GM12878 (cell line): ENCODE measurements at regions not wholly inside any gene's neighbourhood (a gene's known extent, or its start where the extent isn't known, plus 50 kb on each side); places are given as distances from the start of the nearest gene placed in this dataset.

Experiments used
- ATAC-seq: fragments of 200-7000 bp; cut with Tn5 transposase; 3 replicates; pipeline ENCODE4 v1.9.1; 2020; ENCODE audit warnings: mild to moderate bottlenecking, moderate library complexity
- BruUV-seq: library from RNA; stranded (reverse); fragments of 400-500 nt; replicated peaks from 2 replicates; lab custom pipeline; 2021; lab: Mats Ljungman, UMichigan
- CTCF ChIA-PET: fragments of 300-600 bp; sonication (Branson Sonifier 250); formaldehyde crosslinking; extraction: SDS; loops from one replicate; lab custom pipeline; 2021; ENCODE audit warnings: inconsistent platforms; lab: Yijun Ruan, JAX
- POLR2A ChIA-PET: fragments of 350-600 bp; formaldehyde crosslinking; extraction: SDS; loops from one replicate; lab custom pipeline; 2021; ENCODE audit warnings: inconsistent platforms; lab: Charles Lee
- RAD21 ChIA-PET: fragments of 300-600 bp; sonication (Branson Sonifier 250); formaldehyde crosslinking; loops from one replicate; lab custom pipeline; 2023; ENCODE audit warnings: antibody characterized with exemption; ENCODE audit not compliant: unreplicated experiment; lab: Charles Lee
- SMC1A ChIA-PET: fragments of 300-600 bp; sonication (Branson Sonifier 250); formaldehyde crosslinking; loops from one replicate; lab custom pipeline; 2023; ENCODE audit not compliant: unreplicated experiment, uncharacterized antibody; lab: Charles Lee
- DNase-seq: peaks from one replicate; pipeline ENCODE4 v3.0.0-alpha.2; 2011; ENCODE audit warnings: low read depth, low spot score
- FAIRE-seq: peaks from 3 replicates; lab custom pipeline; 2011; peaks lifted over from hg19 to GRCh38; lab: Jason Lieb, UNC
- H2AFZ ChIP-seq: 2 replicates; pipeline ENCODE4 v1.6.0; 2011; ENCODE audit warnings: low read depth, low read length, control low read depth; ENCODE audit not compliant: control insufficient read depth
- H3K27ac ChIP-seq: 2 replicates; pipeline ENCODE4 v1.5.1; 2011; ENCODE audit warnings: control low read depth; ENCODE audit not compliant: control insufficient read depth, insufficient read depth
- H3K27me3 ChIP-seq, 2 experiments: replicated peaks in 1 of 2; 2 replicates each; pipeline versions ENCODE4 v1.6.0 to v1.6.1; 2011; ENCODE audit warnings: low read length in 1 of 2; ENCODE audit not compliant: control insufficient read depth in 2 of 2, insufficient read depth in 2 of 2
- H3K36me3 ChIP-seq, 2 experiments: 2 replicates each; pipeline ENCODE4 v1.5.1; 2011; ENCODE audit warnings: low read length in 1 of 2; ENCODE audit not compliant: control insufficient read depth in 2 of 2, insufficient read depth in 2 of 2
- H3K4me1 ChIP-seq: 2 replicates; pipeline ENCODE4 v1.6.1; 2011; ENCODE audit warnings: mild to moderate bottlenecking, low read length, moderate library complexity, mixed read lengths; ENCODE audit not compliant: control insufficient read depth, insufficient read depth
- H3K4me2 ChIP-seq: 2 replicates; pipeline ENCODE4 v1.6.0; 2011; ENCODE audit warnings: control low read depth; ENCODE audit not compliant: control insufficient read depth, insufficient read depth
- H3K4me3 ChIP-seq: fragments of 200-600 bp; sonication (generic); 2 replicates; pipeline ENCODE4 v1.5.1; 2016
- H3K79me2 ChIP-seq: 2 replicates; pipeline ENCODE4 v1.6.0; 2011; ENCODE audit warnings: low read length; ENCODE audit not compliant: control insufficient read depth, insufficient read depth
- H3K9ac ChIP-seq: 2 replicates; pipeline ENCODE4 v1.8.0; 2011; ENCODE audit warnings: low read length, control low read depth, mixed read lengths; ENCODE audit not compliant: control insufficient read depth, insufficient read depth
- H3K9me3 ChIP-seq: replicated peaks from 3 replicates; pipeline ENCODE4 v1.5.1; 2011; ENCODE audit warnings: mild to moderate bottlenecking, low read length; ENCODE audit not compliant: control insufficient read depth, insufficient read depth
- H4K20me1 ChIP-seq: 2 replicates; pipeline ENCODE4 v1.6.0; 2011; ENCODE audit not compliant: control insufficient read depth, insufficient read depth
- CEBPB ChIP-seq, 2 experiments: fragments of 150-350 bp in 1 of 2; IDR thresholded peaks; 2 replicates each; pipeline ENCODE4 v1.6.1; 2012 to 2014; ENCODE audit warnings: low read depth in 2 of 2, low read length in 2 of 2, borderline replicate concordance in 1 of 2, inconsistent platforms in 1 of 2
- DPF2 ChIP-seq: fragments of 450-650 bp; IDR thresholded peaks from 2 replicates; pipeline ENCODE4 v1.6.1; 2017; ENCODE audit warnings: mild to moderate bottlenecking
- EGR1 ChIP-seq, 2 experiments: IDR thresholded peaks; 1 replicate in 1 of 2; 2 replicates in 1 of 2; pipeline ENCODE4 v1.6.1; 2011 to 2012; ENCODE audit warnings: low read depth in 2 of 2, low read length in 2 of 2, borderline replicate concordance in 1 of 2, mild to moderate bottlenecking in 1 of 2, moderate library complexity in 1 of 2
- GABPA ChIP-seq: IDR thresholded peaks from 2 replicates; pipeline ENCODE4 v1.6.1; 2014; ENCODE audit warnings: antibody characterized with exemption, low read depth, mild to moderate bottlenecking, inconsistent platforms
- IKZF2 ChIP-seq, 2 experiments: fragments of 450-650 bp; IDR thresholded peaks; 2 replicates each; pipeline ENCODE4 v1.6.1; 2017; ENCODE audit warnings: mild to moderate bottlenecking in 2 of 2, moderate library complexity in 2 of 2
- MXI1 ChIP-seq: fragments of 150-350 bp; IDR thresholded peaks from 2 replicates; pipeline ENCODE4 v1.6.1; 2011; ENCODE audit warnings: low read depth, mild to moderate bottlenecking, inconsistent platforms, low read length, improper control_type of control experiment
- PAX8 ChIP-seq: fragments of 450-650 bp; IDR thresholded peaks from 2 replicates; pipeline ENCODE4 v1.6.1; 2017; ENCODE audit warnings: mild to moderate bottlenecking, moderate library complexity
- USF2 ChIP-seq: IDR thresholded peaks from 2 replicates; pipeline ENCODE4 v1.6.1; 2011; ENCODE audit warnings: low read depth, low read length, improper control_type of control experiment, borderline replicate concordance
- YBX1 ChIP-seq: fragments of 450-650 bp; IDR thresholded peaks from 2 replicates; pipeline ENCODE4 v1.6.1; 2016; ENCODE audit warnings: antibody characterized with exemption
- ZNF24 ChIP-seq: fragments of 450-650 bp; IDR thresholded peaks from 2 replicates; pipeline ENCODE4 v1.6.1; 2017; ENCODE audit warnings: antibody characterized with exemption, mild to moderate bottlenecking
- ZNF687 ChIP-seq: fragments of 450-650 bp; IDR thresholded peaks from 2 replicates; pipeline ENCODE4 v1.6.1; 2017; ENCODE audit warnings: mild to moderate bottlenecking, moderate library complexity
- WGBS: methylation state at CpG from one replicate; pipeline ENCODE4 v1.1.6; 2016; ENCODE audit warnings: low lambda C conversion rate; ENCODE audit not compliant: insufficient replicate concordance, insufficient coverage; ENCODE audit errors: missing lambda C conversion rate; 5-methylcytosine and 5-hydroxymethylcytosine counted together
- in situ Hi-C: fragments of 300-500 bp; cut with MboI; formaldehyde crosslinking; loops from 9 replicates; pipeline ENCODE4 v1.14.3; 2018; ENCODE audit warnings: mixed read lengths
- intact Hi-C: fragments of 100-400 bp; cut with micrococcal nuclease; formaldehyde crosslinking; loops from one replicate; pipeline ENCODE4 v1.14.2; 2022; ENCODE audit not compliant: unreplicated experiment
- TF ChIP-seq, protein P1 (sequence below): fragments of 450-650 bp; IDR thresholded peaks from 2 replicates; pipeline ENCODE4 v1.6.1; 2016; ENCODE audit warnings: mild to moderate bottlenecking

DNA sequence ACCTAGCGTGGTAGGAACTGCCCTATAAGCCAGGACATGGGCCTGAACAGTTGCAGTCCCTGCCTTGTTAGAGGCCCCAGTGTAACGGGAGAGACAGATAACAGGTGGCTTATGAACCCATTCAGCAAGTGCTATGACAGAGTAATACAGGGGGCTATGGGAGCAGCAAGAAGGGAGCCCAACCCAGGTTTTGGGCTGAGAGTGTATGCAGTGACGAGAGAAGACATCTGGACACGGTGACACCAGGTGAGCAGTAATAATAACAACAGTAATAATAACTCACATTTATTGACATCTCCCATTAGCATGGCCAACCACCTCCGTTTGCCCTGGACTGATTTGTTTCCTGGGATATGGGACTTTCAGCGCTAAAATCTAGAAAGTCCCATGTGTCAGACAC lies 100.8 kb downstream of the IRX5 start (continued):
- TF ChIP-seq USF2 = no peak
- TF ChIP-seq MXI1 = no peak
- no peak for TF ChIP-seq CEBPB (IDR thresholded peaks at IDR 0.05; ENCODE audit: borderline replicate concordance in 1 of 2, low read depth in 2 of 2, low read length in 2 of 2)
- TF ChIP-seq ZNF24 = no peak

GRCh38 chr16:55033225-55034156 lies 102.8 kb downstream of the IRX5 start:
- 47% methylated on average over 28 of the region's 28 CpGs for WGBS
- Histone ChIP-seq H3K4me3 (no peak overlapping the region), H3K9ac (no peak overlapping the region), H3K36me3 (no peaks in the 10 kb centered on the region), H2AFZ (no peak overlapping the region), H3K79me2 (no peaks in the 10 kb centered on the region), H3K27ac (no peak overlapping the region), H3K9me3 (no peaks in the 10 kb centered on the region), H3K27me3 (no peaks in the 10 kb centered on the region), H4K20me1 (no peaks in the 10 kb centered on the region), H3K4me2 (no peak overlapping the region), H3K4me1 (no peaks in the 10 kb centered on the region)
- in situ Hi-C loops (no loop called here), intact Hi-C loops (loop anchor here (2.0 kb wide), 1 partner anchor 225 kb away; no protein-coding TSS in a partner anchor)
- ChIA-PET POLR2A (no interaction called here), CTCF (interaction anchor here (1.4 to 2.4 kb wide), 3 partner anchors 10 to 224 kb away, joined by 3 to 14 read pairs (median 10); no protein-coding TSS in a partner anchor), RAD21 (no interaction called here), SMC1A (no interaction called here)
- BruUV-seq = no TSS peak
- no peak for DNase-seq
- no peak for ATAC-seq
- no peak for FAIRE-seq
- TF ChIP-seq DPF2 = no peak
- TF ChIP-seq PAX8 = no peak
- no peak for TF ChIP-seq YBX1
- no peak for TF ChIP-seq EGR1 (IDR thresholded peaks at IDR 0.05; ENCODE audit: borderline replicate concordance in 1 of 2, low read depth in 2 of 2, low read length in 2 of 2)
- no peak for TF ChIP-seq ZNF687
- no peak for TF ChIP-seq IKZF2 (IDR thresholded peaks at IDR 0.05)
- TF ChIP-seq, protein P1, sequence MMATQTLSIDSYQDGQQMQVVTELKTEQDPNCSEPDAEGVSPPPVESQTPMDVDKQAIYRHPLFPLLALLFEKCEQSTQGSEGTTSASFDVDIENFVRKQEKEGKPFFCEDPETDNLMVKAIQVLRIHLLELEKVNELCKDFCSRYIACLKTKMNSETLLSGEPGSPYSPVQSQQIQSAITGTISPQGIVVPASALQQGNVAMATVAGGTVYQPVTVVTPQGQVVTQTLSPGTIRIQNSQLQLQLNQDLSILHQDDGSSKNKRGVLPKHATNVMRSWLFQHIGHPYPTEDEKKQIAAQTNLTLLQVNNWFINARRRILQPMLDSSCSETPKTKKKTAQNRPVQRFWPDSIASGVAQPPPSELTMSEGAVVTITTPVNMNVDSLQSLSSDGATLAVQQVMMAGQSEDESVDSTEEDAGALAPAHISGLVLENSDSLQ = no peak
- TF ChIP-seq GABPA = no peak
